HG03520 (cell line): ENCODE measurements at regions not wholly inside any gene's neighbourhood (a gene's known extent, or its start where the extent isn't known, plus 50 kb on each side); places are given as distances from the start of the nearest gene placed in this dataset.
"Not testable (repeated sequence)": the region's sequence is repeated elsewhere in the genome, so short reads cannot be mapped to it uniquely, and the experiment has no call there.

Experiments used
- ATAC-seq: cut with Tn5 transposase; IDR thresholded peaks from one replicate; pipeline ENCODE4 v1.9.1; 2021; ENCODE audit warnings: mild to moderate bottlenecking, moderate library complexity; ENCODE audit not compliant: unreplicated experiment

- ATAC-seq, result no peak
Observed at GRCh38 chr20:48339190-48339985, 488.4 kb downstream of the PREX1 start.

DNA sequence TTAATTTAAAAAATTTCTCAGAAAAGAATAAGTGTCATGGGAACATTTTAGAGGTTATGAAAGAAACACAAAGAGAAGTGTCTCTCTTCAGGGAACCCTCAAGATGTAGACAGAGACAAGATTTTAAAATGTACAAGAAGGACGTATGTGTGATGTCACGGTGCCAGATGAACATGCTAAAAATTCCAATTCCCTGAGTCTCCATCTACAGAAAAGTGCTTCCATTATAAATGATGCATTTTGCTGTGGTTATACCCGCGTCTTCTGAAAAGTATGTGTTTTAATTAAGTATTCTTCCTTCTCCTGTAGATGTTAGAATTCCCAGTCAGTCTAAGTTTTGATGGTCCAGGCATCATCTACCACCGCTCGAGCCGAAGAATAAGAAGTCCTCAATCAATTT is 489.1 kb downstream of the PREX1 start:
- no peak for ATAC-seq

DNA sequence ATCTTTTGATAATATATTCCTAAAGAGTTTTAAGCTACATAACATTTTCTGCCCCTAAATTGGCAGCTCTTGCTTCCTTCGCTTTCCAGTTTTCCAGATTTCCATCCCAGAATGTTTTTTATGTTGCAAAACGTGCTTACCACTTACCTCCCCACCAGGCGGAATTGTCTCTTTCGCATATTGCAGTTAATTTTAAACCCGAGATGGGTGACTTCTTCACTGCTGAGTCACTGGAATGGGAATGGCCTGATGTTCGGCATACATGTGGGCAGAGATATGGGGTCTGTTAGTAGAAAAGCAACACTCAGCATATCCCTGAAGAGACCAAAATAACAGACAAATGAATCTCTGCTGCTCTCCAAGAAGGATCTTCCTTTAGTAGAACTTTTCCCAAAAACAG is 491.2 kb downstream of the PREX1 start:
- no peak for ATAC-seq

DNA sequence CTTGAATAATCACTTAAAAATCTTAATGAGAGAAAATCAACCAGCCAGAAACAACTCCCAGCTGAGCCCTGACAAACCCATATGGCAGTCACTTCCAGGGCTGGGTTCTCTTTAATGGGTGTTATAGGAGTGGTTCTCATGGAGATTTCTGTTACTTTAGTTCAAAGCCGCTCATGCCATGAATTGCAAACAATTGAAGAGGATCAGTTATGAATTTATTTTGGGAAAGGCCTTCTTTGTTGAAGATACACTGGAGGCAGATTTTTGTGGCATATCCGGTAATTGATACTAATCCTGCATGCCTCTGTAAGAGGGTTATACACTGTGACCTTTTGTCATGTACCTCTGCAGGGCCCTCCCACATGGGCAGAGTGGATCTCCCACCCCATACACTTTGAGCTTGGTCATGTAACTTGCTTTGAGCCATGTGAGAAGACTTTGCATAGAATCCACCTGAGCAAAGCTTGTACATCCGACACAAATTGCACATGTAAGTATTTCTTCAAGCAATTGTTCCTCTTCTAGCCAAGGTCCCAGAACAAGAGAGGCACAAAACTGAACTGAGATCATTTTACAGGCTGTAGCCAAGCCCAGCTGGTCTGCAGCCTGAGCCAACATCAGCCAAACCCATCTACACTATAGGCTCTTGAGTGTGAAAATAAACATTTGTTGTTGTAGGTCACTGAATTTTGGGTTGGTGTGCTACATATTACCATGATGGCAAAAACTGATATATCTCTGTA is 492.3 kb downstream of the PREX1 start:
- no peak for ATAC-seq

DNA sequence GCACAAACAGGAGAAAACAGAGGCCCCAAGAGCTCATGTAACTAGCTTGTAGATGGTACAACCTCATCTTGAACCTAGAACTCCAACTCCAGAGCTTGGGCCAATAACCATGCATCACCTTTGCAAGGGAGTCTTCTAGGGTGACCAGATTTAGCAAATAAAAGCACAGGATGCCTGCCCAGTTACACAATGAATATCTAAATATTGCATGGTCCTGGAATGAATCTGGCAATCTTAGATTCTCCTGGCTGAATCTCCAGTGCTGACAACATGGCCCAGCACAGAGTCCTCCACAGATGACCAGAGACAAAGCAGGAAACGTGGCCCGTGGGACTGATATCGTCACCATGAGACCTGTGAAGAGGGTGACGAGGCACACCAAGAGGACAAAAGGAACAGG is 494.1 kb downstream of the PREX1 start:
- ATAC-seq, result no peak

DNA sequence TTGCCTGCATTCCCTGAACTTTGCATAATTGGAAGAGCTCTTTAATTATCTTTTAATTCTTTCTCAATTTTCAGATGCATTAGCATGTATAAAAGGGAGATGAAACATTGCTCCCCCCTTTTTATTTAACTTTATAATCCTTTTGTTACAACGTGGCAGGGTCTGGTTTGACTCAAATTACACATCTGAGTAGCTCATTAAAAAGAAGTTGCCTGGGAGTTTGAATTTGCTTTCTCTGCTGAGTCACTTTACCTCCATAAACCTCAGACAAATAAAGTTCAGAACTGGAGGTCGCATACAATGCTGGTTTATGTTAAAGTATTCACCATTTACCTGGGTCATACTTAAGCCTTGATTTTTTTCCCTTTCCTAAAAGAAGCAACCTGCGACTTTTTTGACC is 495.2 kb downstream of the PREX1 start:
- ATAC-seq, result no peak

DNA sequence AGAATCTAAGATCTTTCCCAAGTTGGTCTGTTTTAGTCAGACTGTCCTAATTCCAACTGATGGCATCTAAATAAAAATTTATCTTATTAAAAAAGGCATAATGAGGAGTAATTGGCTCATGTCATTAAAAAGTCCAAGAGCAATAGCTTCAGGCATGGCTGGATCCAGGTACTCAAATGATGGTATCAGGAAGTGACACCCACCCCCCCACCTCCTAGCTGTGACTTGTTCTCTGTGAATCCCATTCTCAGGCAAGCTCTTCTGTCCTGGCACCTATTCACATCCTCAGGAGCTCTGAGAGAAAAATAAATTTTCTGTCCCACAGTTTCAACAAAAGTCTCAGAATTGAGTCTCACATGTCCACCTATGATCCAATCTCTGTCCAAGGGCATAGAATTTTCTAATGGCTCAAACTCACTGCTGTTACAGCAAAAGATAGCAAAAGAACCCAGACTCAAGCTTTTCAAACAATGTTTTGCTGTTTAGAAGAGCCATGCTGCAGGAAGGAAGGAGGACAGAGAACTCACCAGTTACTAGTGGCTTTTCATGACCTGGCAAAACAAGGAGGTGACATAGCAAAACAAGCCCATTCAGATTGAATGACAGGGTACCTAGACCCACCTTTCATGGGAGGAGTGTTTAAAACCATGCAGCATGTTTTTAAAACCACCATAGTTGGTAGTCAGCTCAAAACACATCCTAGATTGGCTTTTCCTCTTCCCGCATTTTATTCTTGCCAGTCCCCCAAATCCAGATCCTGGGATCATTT is 496.1 kb downstream of the PREX1 start:
- ATAC-seq, result no peak

DNA sequence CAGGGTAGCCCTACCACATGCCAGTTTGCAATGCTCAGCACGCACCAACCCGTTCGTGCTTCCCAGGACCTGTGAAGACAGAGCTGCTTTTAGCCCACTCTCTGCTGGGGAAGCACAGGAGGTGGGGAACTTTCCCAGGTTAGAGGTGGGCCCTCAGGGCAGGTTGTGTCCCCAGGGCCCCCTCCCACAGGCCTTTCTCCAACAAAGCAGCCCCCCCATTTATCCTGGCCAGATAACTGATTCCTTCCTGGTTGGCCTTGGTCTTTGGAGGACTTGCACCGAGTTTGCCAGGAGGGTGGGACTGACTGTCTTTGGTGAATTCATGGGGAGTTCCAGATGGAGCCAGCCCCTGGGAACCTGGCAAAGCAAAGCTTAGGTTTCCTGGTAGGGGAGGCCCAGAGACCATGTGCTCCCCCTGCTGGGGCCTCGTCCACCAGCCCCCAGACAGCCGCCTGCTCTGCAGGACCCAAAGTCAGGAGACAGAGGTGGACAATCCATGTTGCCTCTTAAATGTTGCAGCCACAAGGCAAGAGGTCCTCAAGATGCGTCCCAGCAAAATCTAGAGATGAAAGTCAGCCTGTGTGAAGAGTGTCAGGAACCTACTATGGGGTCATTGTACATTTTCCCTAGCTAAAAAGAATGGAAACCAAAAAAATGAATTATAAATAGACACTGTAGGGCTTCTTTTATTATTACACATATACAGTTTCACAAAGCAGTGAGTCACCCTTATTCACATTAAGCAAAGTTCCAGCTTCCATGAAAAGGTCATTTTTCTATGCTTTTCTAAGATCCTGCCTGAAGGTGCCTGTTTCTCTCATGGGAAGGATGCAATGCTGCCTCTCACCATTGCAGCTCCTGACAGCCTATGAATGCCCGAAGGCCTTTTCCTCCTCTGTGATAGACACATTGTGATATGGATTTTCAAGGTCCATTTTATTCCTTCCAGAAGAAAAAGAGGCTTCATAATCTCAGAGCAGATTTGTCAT is 497.8 kb downstream of the PREX1 start:
- ATAC-seq, result no peak

DNA sequence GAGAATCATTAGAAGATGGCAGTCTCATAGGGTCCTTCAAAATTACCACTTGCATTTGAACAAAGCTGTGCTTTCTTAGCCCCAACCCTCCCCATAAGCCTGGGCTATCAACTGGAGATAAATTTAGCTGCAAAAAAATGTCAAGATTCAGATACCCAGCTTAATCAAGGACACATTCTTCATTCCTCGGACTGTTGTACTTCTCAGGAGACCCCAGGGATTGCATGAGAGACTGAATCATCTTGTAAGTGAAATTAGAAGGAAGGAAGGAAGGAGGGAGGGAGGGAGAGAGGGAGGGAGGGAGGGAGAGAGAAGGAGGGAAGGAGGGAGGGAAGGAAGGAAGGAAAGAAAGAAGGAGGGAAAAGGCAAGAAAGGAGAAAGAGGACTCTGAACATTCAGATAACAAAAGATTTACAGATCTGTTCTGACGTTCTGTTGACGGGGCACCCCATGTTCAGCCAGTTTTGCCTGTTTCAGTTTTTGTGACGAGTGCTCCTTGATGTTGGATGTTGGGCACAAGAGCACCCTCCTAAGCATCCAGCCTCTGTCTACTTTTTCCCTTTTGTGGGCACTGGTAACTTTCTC is 498.7 kb downstream of the PREX1 start:
- no peak for ATAC-seq

GRCh38 chr20:48327848-48328247 is 500.0 kb downstream of the PREX1 start:
- ATAC-seq, result not testable (repeated sequence)

GRCh38 chr20:48326868-48327267 is 500.9 kb downstream of the PREX1 start:
- no peak for ATAC-seq

- no peak for ATAC-seq
Observed at GRCh38 chr20:48326434-48326691, 501.4 kb downstream of the PREX1 start.

DNA sequence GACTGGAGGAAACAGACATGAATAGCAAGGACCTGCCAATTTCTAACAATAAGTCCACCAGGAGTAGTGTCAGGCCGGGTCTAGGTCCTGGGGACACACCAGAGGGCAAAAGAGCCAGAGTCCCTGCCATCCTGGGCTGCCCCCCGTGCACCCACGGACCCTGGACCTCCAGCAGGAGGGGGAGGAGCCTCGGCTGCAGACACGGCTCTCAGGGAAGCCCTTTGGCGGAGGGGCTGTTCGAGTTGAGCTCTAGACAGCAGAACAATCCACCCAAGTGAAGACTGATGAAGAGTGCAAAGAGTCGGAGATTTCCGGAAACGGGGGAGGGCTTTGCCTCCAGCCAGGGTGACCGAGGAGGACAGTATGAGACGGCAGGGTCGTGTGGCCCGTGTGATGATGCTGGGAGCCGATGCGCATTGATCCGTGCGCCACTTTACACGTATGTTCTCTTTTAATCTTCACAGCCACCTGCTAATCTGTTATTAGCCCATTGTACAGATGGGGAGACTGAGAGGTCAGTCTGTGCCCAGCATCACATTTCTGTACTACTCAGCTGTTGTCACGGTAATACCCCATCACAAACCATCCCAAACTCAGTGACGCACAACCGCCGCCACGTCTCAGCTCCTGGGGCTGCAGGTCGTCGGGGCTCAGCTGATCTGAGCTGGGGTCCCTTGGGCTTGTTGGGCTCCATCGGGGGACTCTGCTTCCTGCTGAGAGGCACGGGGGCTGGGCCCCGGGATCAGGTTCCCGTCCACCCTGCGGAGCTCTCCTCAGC is 502.0 kb downstream of the PREX1 start:
- ATAC-seq, result no peak

DNA sequence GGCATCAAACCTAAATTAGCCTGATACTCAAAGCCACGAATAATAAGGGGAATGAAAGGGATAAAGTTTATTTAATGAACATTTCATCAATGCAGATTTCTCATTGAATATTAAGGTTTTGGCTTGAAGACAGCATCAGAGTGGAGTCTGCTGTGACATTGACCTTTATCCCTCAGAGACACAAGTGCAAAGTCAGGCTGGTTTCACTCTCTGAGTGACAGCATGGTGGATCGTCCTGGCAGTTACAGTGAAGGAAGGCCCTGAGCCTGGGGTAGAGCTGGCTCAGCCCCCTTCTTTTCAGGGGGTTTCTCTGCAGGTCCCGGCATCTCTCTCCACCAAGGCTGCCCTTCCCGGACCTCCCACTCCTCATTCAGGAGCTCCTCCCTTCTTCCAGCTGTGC is 503.1 kb downstream of the PREX1 start:
- ATAC-seq, result no peak

GRCh38 chr20:48321271-48321670 is 506.5 kb downstream of the PREX1 start:
- ATAC-seq, result no peak

GRCh38 chr20:48319943-48320584 is 507.7 kb downstream of the PREX1 start:
- ATAC-seq, result no peak

GRCh38 chr20:48317578-48317977 is 510.2 kb downstream of the PREX1 start:
- no peak for ATAC-seq

GRCh38 chr20:48314925-48315592 is 512.7 kb downstream of the PREX1 start:
- no peak for ATAC-seq

- ATAC-seq, result no peak
Observed at GRCh38 chr20:48313324-48313723, 514.5 kb downstream of the PREX1 start.
